ENCODE measurements at regions not wholly inside any gene's neighbourhood (a gene's known extent, or its start where the extent isn't known, plus 50 kb on each side); places are given as distances from the start of the nearest gene placed in this dataset.

- no peaks in the 10 kb centered on the region for H3K9me2 ChIP-seq (ENCODE audit: insufficient read depth)
- H3K79me2 ChIP-seq (ENCODE audit: insufficient read depth, low read length), result no peaks in the 10 kb centered on the region
- no peak overlapping the region for H3K4me3 ChIP-seq (replicated peaks in 1 of 2; ENCODE audit: low read depth in 1 of 2, low read length in 2 of 2)
- H3K9ac ChIP-seq (ENCODE audit: low read length), result no peak overlapping the region
- DNase-seq (ENCODE audit: low read depth, low spot score) (no peak), ATAC-seq (no peak)
- TF ChIP-seq EZH2 (IDR thresholded peaks at IDR 0.05) (no peak), CEBPB (IDR thresholded peaks at IDR 0.05; ENCODE audit: low read depth) (no peak), ATF3 (IDR thresholded peaks at IDR 0.05) (no peak), EZH2phosphoT487 (IDR thresholded peaks at IDR 0.05; ENCODE audit: borderline replicate concordance) (no peak), ZNF274 (IDR thresholded peaks at IDR 0.05; ENCODE audit: low read depth, low read length) (no peak), SIN3A (IDR thresholded peaks at IDR 0.05; ENCODE audit: low read depth) (no peak), RAD21 (IDR thresholded peaks at IDR 0.05; ENCODE audit: low read depth) (no peak), ZFX (IDR thresholded peaks at IDR 0.05) (no peak), SRF (IDR thresholded peaks at IDR 0.05; ENCODE audit: low read depth) (no peak), POLR2AphosphoS5 (IDR thresholded peaks at IDR 0.05; ENCODE audit: low read depth, low read length) (no peak), JUND (IDR thresholded peaks at IDR 0.05) (no peak), POLR2A (IDR thresholded peaks at IDR 0.05; ENCODE audit: borderline replicate concordance, extremely low read depth, insufficient read depth, insufficient read length) (no peak), EGR1 (IDR thresholded peaks at IDR 0.05; ENCODE audit: low read depth) (no peak), ZBTB33 (IDR thresholded peaks at IDR 0.05; ENCODE audit: extremely low read depth, insufficient replicate concordance, low read length) (no peak), ELF1 (IDR thresholded peaks at IDR 0.05; ENCODE audit: borderline replicate concordance, low read depth) (no peak), CBX3 (IDR thresholded peaks at IDR 0.05; ENCODE audit: low read depth) (no peak), CTCF (IDR thresholded peaks at IDR 0.05 in 2 of 3, conservative IDR thresholded peaks at IDR 0.05 in 1 of 3; ENCODE audit: borderline replicate concordance in 1 of 3, insufficient read depth in 1 of 3, low read depth in 2 of 3, low read length in 2 of 3) (no peak)
- ChIA-PET POLR2A (no interaction called here), CTCF (no interaction called here), RAD21 (ENCODE audit: low non-redundant PET in 1 of 2, low total read pairs in 2 of 2, uncharacterized antibody in 2 of 2, unreplicated experiment in 2 of 2) (no interaction called here)
- H3K27me3 ChIP-seq (ENCODE audit: insufficient read depth, low read length), result no peaks in the 10 kb centered on the region
- H3K27ac ChIP-seq (ENCODE audit: low read depth, low read length), result no peak overlapping the region
- no peaks in the 10 kb centered on the region for H3K9me3 ChIP-seq (ENCODE audit: control insufficient read depth in 1 of 2, insufficient read depth in 1 of 2, low read depth in 1 of 2, low read length in 2 of 2)
- H2AFZ ChIP-seq (ENCODE audit: low read depth, low read length, poor library complexity, severe bottlenecking), result no peak overlapping the region
- H4K20me1 ChIP-seq (ENCODE audit: insufficient read depth), result no peaks in the 10 kb centered on the region
- no TSS peak for BruUV-seq (replicated peaks)
- H3K4me2 ChIP-seq (ENCODE audit: low read length), result no peak overlapping the region
- H3K36me3 ChIP-seq (ENCODE audit: control insufficient read depth in 1 of 2, insufficient read depth in 2 of 2, low read length in 2 of 2), result no peaks in the 10 kb centered on the region
- H3K4me1 ChIP-seq (ENCODE audit: control insufficient read depth in 1 of 2, insufficient read depth in 2 of 2, low read length in 2 of 2), result no peaks in the 10 kb centered on the region
- intact Hi-C loops (cut with micrococcal nuclease), result no loop called here
Measured at GRCh38 chr4:12879496-12879895, 604.6 kb downstream of the RAB28 start.
